Suppressor macrophage treated with lipopolysaccharide for 4 hours (primary cell): ENCODE measurements at regions not wholly inside any gene's neighbourhood (a gene's known extent, or its start where the extent isn't known, plus 50 kb on each side); places are given as distances from the start of the nearest gene placed in this dataset.
A peak's percentile ranks its signal among the peaks of the same experiment; 100 is the strongest.

ENCODE experiments used
- DNase-seq: peaks from one replicate; pipeline ENCODE4 v3.0.0-alpha.2; 2020

- DNase-seq = no peak
These were observed 368.4 kb upstream of the ITGA1 start for GRCh38 chr5:52419357-52419756.

GRCh38 chr5:52427615-52428014, 360.1 kb upstream of the ITGA1 start:
- DNase-seq = no peak

- DNase-seq = no peak
These were observed 358.7 kb upstream of the ITGA1 start for GRCh38 chr5:52428977-52429489.

GRCh38 chr5:52441768-52442167, 345.9 kb upstream of the ITGA1 start:
- no peak for DNase-seq

GRCh38 chr5:52443187-52443586, 344.5 kb upstream of the ITGA1 start:
- no peak for DNase-seq

- no peak for DNase-seq
These were observed 339.6 kb upstream of the ITGA1 start for GRCh38 chr5:52448111-52448510.

- no peak for DNase-seq
These were observed 338.2 kb upstream of the ITGA1 start for GRCh38 chr5:52449516-52449915.

GRCh38 chr5:52452098-52452497, 335.6 kb upstream of the ITGA1 start:
- DNase-seq = no peak

- DNase-seq = no peak
These were observed 334.5 kb upstream of the ITGA1 start for GRCh38 chr5:52453176-52453575.

GRCh38 chr5:52455920-52456319, 331.8 kb upstream of the ITGA1 start:
- no peak for DNase-seq

GRCh38 chr5:52457810-52458209, 329.9 kb upstream of the ITGA1 start:
- DNase-seq = no peak

- DNase-seq = no peak
These were observed 321.6 kb upstream of the ITGA1 start for GRCh38 chr5:52466113-52466512.

- no peak for DNase-seq
These were observed 320.8 kb upstream of the ITGA1 start for GRCh38 chr5:52466749-52467520.

GRCh38 chr5:52468976-52469375, 318.7 kb upstream of the ITGA1 start:
- DNase-seq = no peak

- DNase-seq = peak; percentile 35
These were observed 318.3 kb upstream of the ITGA1 start for GRCh38 chr5:52469420-52469819.

- DNase-seq = peak; percentile 14
These were observed 317.9 kb upstream of the ITGA1 start for GRCh38 chr5:52469835-52470234.

- DNase-seq = no peak
These were observed 311.4 kb upstream of the ITGA1 start for GRCh38 chr5:52476346-52476745.

- DNase-seq = no peak
These were observed 306.5 kb upstream of the ITGA1 start for GRCh38 chr5:52481201-52481600.

GRCh38 chr5:52481851-52482250, 305.9 kb upstream of the ITGA1 start:
- DNase-seq = no peak

- no peak for DNase-seq
These were observed 296.5 kb upstream of the ITGA1 start for GRCh38 chr5:52491071-52491787.

GRCh38 chr5:52491818-52492217, 295.9 kb upstream of the ITGA1 start:
- DNase-seq = no peak

- DNase-seq = no peak
These were observed 290.5 kb upstream of the ITGA1 start for GRCh38 chr5:52497133-52497693.

- DNase-seq = no peak
These were observed 289.1 kb upstream of the ITGA1 start for GRCh38 chr5:52498607-52499006.

- no peak for DNase-seq
These were observed 285.2 kb upstream of the ITGA1 start for GRCh38 chr5:52502460-52502999.
